ENCODE measurements at regions not wholly inside any gene's neighbourhood (a gene's known extent, or its start where the extent isn't known, plus 50 kb on each side); places are given as distances from the start of the nearest gene placed in this dataset.

DNA sequence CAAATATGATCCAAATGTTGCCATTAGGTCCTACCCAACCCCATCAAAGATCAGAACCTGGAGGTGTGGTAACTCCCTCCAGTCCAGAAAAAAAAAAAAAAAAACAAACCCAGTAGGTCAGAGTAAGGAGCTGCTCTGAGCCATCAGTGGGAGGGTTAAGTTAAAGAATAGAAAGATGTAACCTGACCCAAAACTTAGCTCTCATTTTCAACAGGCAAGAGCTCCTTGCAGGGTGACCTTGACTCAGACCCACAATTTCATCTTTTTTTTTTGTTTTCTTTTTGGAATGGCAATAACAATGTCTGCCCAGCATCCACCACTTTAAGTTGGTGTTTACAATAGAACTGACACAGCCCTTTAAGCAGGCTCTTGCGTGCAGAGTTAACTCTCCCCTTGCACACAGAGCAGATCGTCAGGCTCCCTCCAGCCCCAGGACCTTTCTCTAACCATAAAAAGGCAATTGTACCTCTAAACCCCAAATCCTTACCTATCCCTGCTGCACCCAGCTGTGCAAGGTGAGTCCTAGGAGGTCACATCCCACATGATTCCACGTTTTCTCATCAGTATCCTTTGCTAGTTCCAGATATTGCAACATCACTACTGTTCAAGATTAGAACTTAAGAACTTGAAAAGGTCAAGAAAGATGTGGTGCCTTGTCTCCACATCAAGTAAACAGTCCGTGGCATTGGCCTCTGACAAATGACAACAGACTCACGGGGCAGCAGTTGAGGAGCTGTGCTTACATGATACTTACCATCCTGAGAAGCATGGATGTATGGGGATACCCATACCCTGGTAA is 178.6 kb upstream of the EEA1 start:
- no peak for DNase-seq

DNA sequence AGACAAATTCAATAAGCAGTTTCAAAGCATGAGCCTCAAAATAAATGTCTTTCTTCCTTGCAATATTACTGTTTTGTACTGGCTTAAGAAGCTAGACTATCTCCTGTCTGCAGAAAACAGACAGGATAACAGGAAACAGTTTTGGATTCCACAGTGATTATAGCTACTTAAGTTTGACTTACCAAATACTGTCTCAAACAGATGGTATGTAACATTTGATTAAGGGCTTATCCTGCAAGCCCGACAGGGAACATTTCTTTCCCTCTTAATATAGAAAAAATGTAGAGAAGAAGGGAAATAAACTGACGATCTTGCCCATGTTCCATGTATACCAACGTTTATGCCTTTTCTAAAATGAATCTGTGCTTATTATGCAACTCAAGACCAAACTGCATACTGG is 179.9 kb upstream of the EEA1 start:
- DNase-seq, result no peak

- no peak for DNase-seq
Measured at GRCh38 chr12:93109551-93110203, 180.6 kb upstream of the EEA1 start.

GRCh38 chr12:93111773-93112172 is 182.7 kb upstream of the EEA1 start:
- no peak for DNase-seq

- no peak for DNase-seq
Measured at GRCh38 chr12:93113317-93114006, 184.4 kb upstream of the EEA1 start.

- DNase-seq, result no peak
Measured at GRCh38 chr12:93115198-93115601, 186.1 kb upstream of the EEA1 start.

DNA sequence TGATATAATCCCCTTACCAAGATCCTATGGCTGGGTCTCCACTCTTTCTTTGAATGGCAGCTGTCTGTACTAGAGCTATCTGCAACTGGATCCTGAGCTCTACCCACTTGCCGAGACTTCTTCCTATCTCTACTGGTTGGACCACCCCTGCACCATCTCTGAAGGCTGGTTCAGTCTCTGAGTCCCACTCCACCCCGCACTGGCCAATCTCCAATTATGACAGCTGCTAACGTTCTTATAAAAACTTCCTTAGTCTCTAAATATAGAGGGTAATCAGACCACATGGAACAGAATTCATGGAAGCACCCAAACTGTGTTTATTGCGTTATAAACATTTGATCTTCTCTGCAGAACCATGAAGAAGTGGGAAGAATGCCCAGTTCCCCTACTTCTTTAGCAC is 186.6 kb upstream of the EEA1 start:
- DNase-seq, result peak; percentile 75

DNA sequence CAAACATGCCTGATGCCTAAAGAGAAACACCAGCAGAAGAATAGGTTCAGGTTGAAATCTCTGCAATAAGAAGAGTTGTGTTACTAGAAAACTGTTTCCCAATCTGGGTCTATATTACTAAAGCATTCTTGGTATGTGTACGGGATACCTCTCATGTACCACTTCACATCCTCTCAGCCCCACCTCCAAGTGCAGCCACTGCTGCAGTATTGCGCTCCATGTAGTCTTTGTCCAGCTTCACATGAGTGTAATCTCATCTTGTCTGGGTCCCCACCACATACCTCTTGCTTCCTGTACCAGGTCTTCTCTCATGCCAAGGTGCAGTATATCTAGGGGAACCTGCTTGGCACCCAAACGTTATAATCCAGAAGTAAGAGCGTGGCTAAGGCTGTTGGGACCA is 187.5 kb upstream of the EEA1 start:
- DNase-seq, result no peak

GRCh38 chr12:93121729-93122488 is 192.8 kb upstream of the EEA1 start:
- DNase-seq, result no peak

DNA sequence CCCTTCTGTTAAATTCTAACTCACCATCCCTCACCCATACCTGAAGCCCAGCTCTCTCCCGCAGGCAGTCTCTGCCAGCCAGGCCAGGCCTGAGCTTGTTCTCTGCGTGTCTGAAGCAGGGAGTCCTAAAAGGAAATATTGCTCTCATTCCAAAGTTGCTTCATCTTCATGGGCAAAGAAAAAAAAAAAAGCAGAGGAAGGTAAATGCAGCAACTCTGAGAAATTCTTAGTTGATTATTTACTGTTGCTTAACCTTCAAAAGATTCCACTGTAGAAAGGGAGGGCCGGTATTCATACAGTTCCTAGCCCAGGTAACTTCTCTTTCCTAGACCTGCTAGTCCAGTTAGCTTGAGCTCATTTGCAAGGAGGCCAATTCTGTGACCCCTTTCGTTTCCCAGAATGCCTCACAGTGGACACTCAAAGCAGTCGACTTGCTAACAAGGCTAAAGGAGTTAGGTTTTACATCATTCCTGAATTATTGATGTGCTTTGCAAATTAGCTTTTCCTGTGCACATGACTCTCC is 193.5 kb upstream of the EEA1 start:
- DNase-seq, result no peak

DNA sequence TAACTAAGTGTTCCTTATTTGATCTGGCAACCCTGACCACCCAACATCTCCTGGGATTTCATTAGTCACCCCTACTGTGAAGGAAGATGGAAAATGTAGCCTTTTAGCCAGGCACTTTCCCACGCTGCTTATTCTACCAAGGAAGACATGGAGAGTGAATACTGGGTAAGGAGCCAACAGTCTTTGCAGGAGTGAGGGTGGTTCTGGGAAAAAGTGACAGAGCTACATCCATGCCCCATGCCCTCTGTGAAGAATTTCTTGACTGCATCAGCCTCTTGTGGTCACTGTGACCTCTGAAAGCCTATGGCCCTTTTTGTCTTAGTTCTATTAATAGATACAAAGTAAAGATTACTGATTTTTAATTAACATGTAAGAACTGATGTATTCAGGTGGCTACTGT is 196.0 kb upstream of the EEA1 start:
- no peak for DNase-seq

DNA sequence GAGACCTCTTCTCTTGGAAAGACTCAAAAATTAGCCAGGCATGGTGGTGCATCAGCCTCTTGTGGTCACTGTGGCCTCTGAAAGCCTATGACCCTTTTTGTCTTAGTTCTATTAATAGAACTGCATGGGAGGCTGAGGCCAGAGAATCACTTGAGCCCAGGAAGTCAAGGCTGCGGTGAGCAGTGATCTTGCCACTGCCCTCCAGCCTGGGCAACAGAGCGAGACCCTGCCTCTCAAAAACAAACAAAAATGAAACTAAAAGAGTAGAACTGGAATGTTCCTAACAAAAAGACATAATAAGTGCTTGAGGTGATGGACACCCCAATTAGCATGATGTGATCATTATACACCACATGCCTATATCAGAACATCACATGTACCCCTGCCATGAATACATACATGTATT is 197.0 kb upstream of the EEA1 start:
- no peak for DNase-seq

- DNase-seq, result no peak
Measured at GRCh38 chr12:93127107-93127560, 198.0 kb upstream of the EEA1 start.

DNA sequence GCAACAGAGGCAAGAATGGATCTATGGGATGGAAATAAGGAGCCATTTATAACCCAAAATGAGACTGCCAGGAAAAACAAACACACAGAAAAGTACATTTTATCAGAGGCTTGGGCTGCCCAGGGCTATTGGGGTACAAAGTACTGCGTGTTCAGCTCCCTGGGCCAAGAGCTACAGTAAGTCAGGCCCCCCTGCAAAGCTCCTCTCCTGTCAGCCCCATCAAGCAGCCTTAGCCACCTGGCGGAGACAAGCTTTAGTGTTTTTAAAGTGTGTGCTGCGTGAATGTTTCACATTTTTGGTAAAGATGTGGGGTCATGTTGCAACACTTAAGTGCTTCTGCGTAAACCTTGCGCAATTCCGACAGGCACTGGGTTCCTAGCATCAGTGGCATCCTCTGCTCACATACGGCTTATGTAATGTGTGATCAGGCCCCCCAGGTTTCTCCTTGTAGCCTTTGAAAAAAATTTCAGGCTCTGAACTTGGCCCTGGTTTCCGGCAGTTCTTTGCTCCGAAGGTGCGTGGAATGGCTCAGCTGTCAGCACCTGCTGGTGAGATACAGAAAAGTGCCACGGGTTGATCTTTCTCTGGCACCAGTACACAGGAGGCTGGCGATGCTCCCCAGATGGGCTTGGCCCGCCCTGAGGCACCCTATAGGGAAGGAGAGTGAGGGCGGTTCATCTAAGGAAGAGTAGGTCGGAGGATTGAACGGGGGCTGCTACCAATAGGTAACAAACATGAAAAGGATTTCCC is 198.7 kb upstream of the EEA1 start:
- peak; percentile 62 for DNase-seq

DNA sequence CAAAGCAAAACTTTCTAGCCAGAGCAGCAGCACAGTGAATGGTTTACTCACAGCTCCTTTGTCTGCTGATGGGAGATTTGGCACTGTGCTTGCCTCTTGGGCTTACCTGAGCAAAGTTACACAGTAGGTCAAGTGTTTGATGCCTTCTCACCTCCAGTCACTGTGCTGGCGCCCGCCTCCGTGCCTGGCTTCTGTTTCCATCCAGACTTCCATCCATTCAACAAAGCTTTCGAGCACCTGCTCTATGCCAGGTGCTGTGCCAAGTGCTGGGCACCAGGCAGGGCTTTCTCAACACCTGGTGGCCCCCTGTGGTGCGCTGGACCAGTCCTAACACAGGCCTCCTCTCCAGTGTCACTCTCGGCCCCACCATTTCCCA is 199.2 kb upstream of the EEA1 start:
- DNase-seq, result no peak

DNA sequence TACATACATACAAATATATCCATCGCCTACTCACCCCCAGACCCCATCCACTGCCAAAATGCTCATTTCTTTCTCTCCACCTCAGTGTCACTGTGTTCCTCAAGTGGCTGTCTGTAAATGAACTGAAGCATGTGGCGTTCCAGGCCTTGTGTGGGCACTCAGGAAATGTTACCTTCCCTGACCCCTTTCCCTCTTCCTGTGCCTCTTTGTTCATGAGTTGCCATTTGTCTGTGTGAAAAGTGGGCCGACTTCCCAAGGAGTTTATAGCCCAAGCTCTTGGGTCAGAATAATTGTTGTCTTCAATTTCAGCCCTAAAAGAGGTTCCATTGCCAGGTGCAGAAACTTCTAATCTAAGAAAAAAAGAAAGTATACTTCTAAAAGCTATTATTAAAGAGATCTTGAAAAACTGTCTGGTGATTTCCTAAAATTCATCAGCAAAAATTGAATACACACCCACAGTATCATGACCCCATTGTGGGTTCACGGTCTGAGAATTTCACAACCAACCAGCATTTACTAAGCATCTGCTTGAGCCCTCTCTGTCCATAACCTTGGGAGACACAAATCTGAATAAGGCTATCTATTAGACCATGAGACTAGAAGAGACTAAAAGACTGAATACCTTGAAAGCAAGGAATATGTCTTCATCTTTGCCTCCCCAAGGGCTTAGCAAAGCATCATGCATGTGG is 201.4 kb upstream of the EEA1 start:
- DNase-seq, result no peak

GRCh38 chr12:93133361-93133760 is 204.3 kb upstream of the EEA1 start:
- DNase-seq, result no peak

- no peak for DNase-seq
Measured at GRCh38 chr12:93134175-93134890, 205.2 kb upstream of the EEA1 start.

DNA sequence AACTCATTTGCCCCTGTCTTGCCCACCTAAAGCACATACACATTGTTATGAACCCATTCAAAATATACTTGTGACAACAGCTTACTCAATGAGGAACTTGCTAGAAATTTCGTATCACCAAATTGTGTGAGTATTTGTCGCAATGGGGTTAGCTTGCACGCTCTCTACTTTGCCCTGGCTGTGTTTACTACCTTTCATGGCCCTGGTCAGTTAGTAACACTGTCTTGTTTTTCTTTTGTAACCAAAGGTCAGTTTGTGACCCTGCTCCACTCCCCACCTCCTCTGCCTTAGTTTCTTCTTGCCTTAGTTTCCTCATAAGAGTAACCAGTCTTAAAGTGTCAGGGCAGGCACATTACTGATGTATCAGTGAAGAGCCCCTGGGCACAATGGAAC is 205.8 kb upstream of the EEA1 start:
- no peak for DNase-seq

GRCh38 chr12:93135286-93136239 is 206.5 kb upstream of the EEA1 start:
- DNase-seq, result peak; percentile 38

Data from right hindlimb (tissue), 1 donor.